PC-9 (cell line): ENCODE measurements at regions not wholly inside any gene's neighbourhood (a gene's known extent, or its start where the extent isn't known, plus 50 kb on each side); places are given as distances from the start of the nearest gene placed in this dataset.

ENCODE experiments used
- CTCF ChIP-seq: fragments of 200-600 bp; sonication (generic); conservative IDR thresholded peaks from 2 replicates; pipeline ENCODE4 v1.6.1; 2017; ENCODE audit warnings: mixed run types, antibody characterized with exemption, mild to moderate bottlenecking, moderate library complexity
- EZH2 ChIP-seq: fragments of 200-600 bp; sonication (generic); IDR thresholded peaks from 2 replicates; pipeline ENCODE4 v1.8.0; 2017; ENCODE audit warnings: antibody characterized with exemption, low read depth

GRCh38 chr2:235195921-235196320 lies 244.1 kb downstream of the SH3BP4 start:
- TF ChIP-seq CTCF (no peak), EZH2 (no peak)
